ENCODE measurements at regions not wholly inside any gene's neighbourhood (a gene's known extent, or its start where the extent isn't known, plus 50 kb on each side); places are given as distances from the start of the nearest gene placed in this dataset.
"Not testable (repeated sequence)": the region's sequence is repeated elsewhere in the genome, so short reads cannot be mapped to it uniquely, and the experiment has no call there.

DNA sequence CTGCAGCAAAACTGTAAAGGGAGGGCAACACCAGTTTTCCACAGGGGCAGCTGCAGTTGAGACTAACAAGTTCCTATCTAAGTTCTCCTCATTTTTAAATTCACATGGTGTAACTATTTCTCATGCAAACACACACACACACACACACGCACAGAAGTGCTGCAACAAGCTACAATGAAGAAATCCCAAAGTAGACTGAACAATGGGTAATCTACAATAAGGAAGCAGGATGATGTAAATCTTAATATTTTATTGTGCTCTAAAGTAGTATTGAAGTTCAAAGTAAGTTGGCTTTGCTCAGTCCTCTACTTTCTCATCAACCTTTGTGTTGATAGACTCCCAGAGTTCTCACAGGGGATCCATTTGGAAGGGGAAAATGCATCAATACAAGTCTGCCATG is 212.9 kb downstream of the SPATA31A7 start:
- TF ChIP-seq, protein P1, sequence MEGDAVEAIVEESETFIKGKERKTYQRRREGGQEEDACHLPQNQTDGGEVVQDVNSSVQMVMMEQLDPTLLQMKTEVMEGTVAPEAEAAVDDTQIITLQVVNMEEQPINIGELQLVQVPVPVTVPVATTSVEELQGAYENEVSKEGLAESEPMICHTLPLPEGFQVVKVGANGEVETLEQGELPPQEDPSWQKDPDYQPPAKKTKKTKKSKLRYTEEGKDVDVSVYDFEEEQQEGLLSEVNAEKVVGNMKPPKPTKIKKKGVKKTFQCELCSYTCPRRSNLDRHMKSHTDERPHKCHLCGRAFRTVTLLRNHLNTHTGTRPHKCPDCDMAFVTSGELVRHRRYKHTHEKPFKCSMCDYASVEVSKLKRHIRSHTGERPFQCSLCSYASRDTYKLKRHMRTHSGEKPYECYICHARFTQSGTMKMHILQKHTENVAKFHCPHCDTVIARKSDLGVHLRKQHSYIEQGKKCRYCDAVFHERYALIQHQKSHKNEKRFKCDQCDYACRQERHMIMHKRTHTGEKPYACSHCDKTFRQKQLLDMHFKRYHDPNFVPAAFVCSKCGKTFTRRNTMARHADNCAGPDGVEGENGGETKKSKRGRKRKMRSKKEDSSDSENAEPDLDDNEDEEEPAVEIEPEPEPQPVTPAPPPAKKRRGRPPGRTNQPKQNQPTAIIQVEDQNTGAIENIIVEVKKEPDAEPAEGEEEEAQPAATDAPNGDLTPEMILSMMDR (IDR thresholded peaks at IDR 0.05), result not testable (repeated sequence)
- TF ChIP-seq POLR2A (IDR thresholded peaks at IDR 0.05), result not testable (repeated sequence)
